ENCODE measurements at regions not wholly inside any gene's neighbourhood (a gene's known extent, or its start where the extent isn't known, plus 50 kb on each side); places are given as distances from the start of the nearest gene placed in this dataset.

GRCh38 chr1:87530042-87530807 lies 201.5 kb downstream of the LMO4 start:
- CTCF ChIA-PET, result no interaction called here
- in situ Hi-C loops (cut with HindIII; ENCODE audit: low pct_unique_long_range_greater_than_20kb, low sequenced_read_pairs), result no loop called here

GRCh38 chr1:87535551-87535950 lies 206.9 kb downstream of the LMO4 start:
- intact Hi-C loops (cut with micrococcal nuclease; ENCODE audit: unreplicated experiment) (no loop called here), in situ Hi-C loops (cut with HindIII; ENCODE audit: low pct_unique_long_range_greater_than_20kb, low sequenced_read_pairs) (no loop called here)
- no peak for ATAC-seq
- TF ChIP-seq TCF7L2 (IDR thresholded peaks at IDR 0.05; ENCODE audit: low read depth, low read length) (no peak), SIN3A (IDR thresholded peaks at IDR 0.05; ENCODE audit: borderline replicate concordance, insufficient read depth, low read depth, low read length) (no peak), POLR2AphosphoS5 (IDR thresholded peaks at IDR 0.05; ENCODE audit: low read depth, low read length) (no peak)
- TF ChIP-seq, protein P1, sequence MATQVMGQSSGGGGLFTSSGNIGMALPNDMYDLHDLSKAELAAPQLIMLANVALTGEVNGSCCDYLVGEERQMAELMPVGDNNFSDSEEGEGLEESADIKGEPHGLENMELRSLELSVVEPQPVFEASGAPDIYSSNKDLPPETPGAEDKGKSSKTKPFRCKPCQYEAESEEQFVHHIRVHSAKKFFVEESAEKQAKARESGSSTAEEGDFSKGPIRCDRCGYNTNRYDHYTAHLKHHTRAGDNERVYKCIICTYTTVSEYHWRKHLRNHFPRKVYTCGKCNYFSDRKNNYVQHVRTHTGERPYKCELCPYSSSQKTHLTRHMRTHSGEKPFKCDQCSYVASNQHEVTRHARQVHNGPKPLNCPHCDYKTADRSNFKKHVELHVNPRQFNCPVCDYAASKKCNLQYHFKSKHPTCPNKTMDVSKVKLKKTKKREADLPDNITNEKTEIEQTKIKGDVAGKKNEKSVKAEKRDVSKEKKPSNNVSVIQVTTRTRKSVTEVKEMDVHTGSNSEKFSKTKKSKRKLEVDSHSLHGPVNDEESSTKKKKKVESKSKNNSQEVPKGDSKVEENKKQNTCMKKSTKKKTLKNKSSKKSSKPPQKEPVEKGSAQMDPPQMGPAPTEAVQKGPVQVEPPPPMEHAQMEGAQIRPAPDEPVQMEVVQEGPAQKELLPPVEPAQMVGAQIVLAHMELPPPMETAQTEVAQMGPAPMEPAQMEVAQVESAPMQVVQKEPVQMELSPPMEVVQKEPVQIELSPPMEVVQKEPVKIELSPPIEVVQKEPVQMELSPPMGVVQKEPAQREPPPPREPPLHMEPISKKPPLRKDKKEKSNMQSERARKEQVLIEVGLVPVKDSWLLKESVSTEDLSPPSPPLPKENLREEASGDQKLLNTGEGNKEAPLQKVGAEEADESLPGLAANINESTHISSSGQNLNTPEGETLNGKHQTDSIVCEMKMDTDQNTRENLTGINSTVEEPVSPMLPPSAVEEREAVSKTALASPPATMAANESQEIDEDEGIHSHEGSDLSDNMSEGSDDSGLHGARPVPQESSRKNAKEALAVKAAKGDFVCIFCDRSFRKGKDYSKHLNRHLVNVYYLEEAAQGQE (IDR thresholded peaks at IDR 0.05; ENCODE audit: insufficient read depth in 1 of 2, low read depth in 2 of 2, low read length in 1 of 2), result no peak
- TF ChIP-seq, protein P2, sequence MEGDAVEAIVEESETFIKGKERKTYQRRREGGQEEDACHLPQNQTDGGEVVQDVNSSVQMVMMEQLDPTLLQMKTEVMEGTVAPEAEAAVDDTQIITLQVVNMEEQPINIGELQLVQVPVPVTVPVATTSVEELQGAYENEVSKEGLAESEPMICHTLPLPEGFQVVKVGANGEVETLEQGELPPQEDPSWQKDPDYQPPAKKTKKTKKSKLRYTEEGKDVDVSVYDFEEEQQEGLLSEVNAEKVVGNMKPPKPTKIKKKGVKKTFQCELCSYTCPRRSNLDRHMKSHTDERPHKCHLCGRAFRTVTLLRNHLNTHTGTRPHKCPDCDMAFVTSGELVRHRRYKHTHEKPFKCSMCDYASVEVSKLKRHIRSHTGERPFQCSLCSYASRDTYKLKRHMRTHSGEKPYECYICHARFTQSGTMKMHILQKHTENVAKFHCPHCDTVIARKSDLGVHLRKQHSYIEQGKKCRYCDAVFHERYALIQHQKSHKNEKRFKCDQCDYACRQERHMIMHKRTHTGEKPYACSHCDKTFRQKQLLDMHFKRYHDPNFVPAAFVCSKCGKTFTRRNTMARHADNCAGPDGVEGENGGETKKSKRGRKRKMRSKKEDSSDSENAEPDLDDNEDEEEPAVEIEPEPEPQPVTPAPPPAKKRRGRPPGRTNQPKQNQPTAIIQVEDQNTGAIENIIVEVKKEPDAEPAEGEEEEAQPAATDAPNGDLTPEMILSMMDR (IDR thresholded peaks at IDR 0.05), result no peak
- Histone ChIP-seq H3K27me3 (ENCODE audit: control insufficient read depth, insufficient read depth, low read length) (no peaks in the 10 kb centered on the region), H3K4me1 (ENCODE audit: control insufficient read depth, insufficient read depth, low read length) (no peaks in the 10 kb centered on the region), H3K27ac (ENCODE audit: low read length) (no peak overlapping the region), H3K36me3 (ENCODE audit: control insufficient read depth, insufficient read depth, low read length) (no peaks in the 10 kb centered on the region), H3K4me3 (ENCODE audit: low read depth in 2 of 2, low read length in 2 of 2) (no peak overlapping the region), H3K9me3 (ENCODE audit: control insufficient read depth, insufficient read depth, low read depth, low read length) (0 out of 2 replicates have a peak, but pooled peaks cover 3% of the 10 kb centered on the region)
- DNase-seq (ENCODE audit: low read depth, low spot score), result no peak
- ChIA-PET CTCF (no interaction called here), POLR2A (no interaction called here)
- BruUV-seq (replicated peaks), result no TSS peak

More at GRCh38 chr1:87530042-87530807, 201.5 kb downstream of the LMO4 start:
- POLR2A ChIA-PET, result no interaction called here
- H3K27ac ChIP-seq (ENCODE audit: low read length), result no peak overlapping the region
- H3K4me3 ChIP-seq (ENCODE audit: low read depth in 2 of 2, low read length in 2 of 2), result no peak overlapping the region
- no peaks in the 10 kb centered on the region for H3K4me1 ChIP-seq (ENCODE audit: control insufficient read depth, insufficient read depth, low read length)
- BruUV-seq (replicated peaks), result no TSS peak
- no peaks in the 10 kb centered on the region for H3K36me3 ChIP-seq (ENCODE audit: control insufficient read depth, insufficient read depth, low read length)
- ATAC-seq (no peak), DNase-seq (ENCODE audit: low read depth, low spot score) (no peak)
- intact Hi-C loops (cut with micrococcal nuclease; ENCODE audit: unreplicated experiment), result no loop called here
- H3K9me3 ChIP-seq (ENCODE audit: control insufficient read depth, insufficient read depth, low read depth, low read length), result 0 out of 2 replicates have a peak, but pooled peaks cover 3% of the 10 kb centered on the region
- no peak for TF ChIP-seq SIN3A (IDR thresholded peaks at IDR 0.05; ENCODE audit: borderline replicate concordance, insufficient read depth, low read depth, low read length)
- TF ChIP-seq, protein P2 (IDR thresholded peaks at IDR 0.05), result no peak
- no peak for TF ChIP-seq POLR2AphosphoS5 (IDR thresholded peaks at IDR 0.05; ENCODE audit: low read depth, low read length)
- TF ChIP-seq, protein P1 (IDR thresholded peaks at IDR 0.05; ENCODE audit: insufficient read depth in 1 of 2, low read depth in 2 of 2, low read length in 1 of 2), result no peak
- TF ChIP-seq TCF7L2 (IDR thresholded peaks at IDR 0.05; ENCODE audit: low read depth, low read length), result no peak
- H3K27me3 ChIP-seq (ENCODE audit: control insufficient read depth, insufficient read depth, low read length), result no peaks in the 10 kb centered on the region

Data from Panc1 (cell line).